ENCODE measurements at regions not wholly inside any gene's neighbourhood (a gene's known extent, or its start where the extent isn't known, plus 50 kb on each side); places are given as distances from the start of the nearest gene placed in this dataset.

DNA sequence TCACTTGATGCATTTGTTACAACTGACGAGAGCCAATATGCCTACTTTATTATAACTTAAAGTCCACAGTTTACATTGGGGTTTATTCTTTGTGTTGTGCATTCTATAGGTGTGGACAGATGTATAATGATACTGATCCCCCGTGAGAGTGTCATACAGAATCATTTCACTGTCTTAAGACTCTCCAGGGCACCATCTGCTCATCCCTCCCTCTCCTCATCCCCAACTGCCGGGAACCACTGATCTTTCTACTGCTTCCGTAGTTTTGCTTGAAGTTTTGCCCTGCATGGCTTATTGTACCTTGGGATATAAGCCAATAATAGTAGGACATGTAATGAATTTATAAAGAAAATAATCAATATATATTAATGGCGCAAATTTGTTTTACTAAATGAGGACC is 137.8 kb upstream of the MSX1 start:
- TF ChIP-seq, protein P1, sequence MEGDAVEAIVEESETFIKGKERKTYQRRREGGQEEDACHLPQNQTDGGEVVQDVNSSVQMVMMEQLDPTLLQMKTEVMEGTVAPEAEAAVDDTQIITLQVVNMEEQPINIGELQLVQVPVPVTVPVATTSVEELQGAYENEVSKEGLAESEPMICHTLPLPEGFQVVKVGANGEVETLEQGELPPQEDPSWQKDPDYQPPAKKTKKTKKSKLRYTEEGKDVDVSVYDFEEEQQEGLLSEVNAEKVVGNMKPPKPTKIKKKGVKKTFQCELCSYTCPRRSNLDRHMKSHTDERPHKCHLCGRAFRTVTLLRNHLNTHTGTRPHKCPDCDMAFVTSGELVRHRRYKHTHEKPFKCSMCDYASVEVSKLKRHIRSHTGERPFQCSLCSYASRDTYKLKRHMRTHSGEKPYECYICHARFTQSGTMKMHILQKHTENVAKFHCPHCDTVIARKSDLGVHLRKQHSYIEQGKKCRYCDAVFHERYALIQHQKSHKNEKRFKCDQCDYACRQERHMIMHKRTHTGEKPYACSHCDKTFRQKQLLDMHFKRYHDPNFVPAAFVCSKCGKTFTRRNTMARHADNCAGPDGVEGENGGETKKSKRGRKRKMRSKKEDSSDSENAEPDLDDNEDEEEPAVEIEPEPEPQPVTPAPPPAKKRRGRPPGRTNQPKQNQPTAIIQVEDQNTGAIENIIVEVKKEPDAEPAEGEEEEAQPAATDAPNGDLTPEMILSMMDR (IDR thresholded peaks at IDR 0.05; ENCODE audit: insufficient read depth, low read depth, low read length, missing control alignments): no peak
- no peak overlapping the region for H3K4me3 ChIP-seq (ENCODE audit: low read length)
- DNase-seq (ENCODE audit: low read depth): no peak

DNA sequence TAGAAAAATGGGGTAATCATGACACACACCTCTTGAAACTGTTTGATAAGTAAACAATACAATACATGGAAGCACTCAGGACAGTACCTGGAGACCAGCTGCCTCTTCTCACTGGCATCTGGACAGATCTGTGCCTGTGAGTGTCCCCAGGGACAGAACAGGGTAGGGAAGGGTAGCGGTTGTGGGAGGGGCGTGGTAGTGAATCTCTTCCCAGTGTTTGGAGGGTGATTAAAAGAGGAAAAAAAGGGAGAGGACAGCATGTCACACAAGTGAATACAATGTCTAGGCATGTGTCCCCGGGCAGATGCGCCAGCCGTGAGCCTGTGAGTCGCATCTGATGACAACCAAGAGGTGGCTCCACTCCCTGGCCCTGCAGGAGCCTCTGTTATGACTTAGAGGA is 138.8 kb upstream of the MSX1 start:
- TF ChIP-seq, protein P1 (IDR thresholded peaks at IDR 0.05; ENCODE audit: insufficient read depth, low read depth, low read length, missing control alignments): no peak
- H3K4me3 ChIP-seq (ENCODE audit: low read length): no peak overlapping the region

DNA sequence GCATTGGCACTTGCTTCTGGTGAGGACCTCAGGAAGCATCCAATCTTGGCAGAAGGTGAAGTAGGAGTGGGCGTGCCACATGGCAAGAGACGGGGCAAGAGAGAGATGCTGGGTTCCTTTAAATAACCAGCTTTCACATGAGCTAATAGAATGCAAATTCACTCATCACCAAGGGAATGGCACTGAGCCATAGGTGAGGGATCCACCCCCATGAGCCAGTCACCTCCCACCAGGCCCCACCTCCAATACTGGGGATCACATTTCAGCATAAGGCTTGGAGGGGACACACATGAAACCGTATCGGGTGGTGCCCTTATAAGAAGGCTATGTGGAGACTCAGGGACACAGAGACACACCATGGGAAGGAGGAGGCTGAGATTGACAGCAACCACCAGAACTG is 140.0 kb upstream of the MSX1 start:
- DNase-seq (ENCODE audit: low read depth): no peak
- TF ChIP-seq, protein P1 (IDR thresholded peaks at IDR 0.05; ENCODE audit: insufficient read depth, low read depth, low read length, missing control alignments): no peak
- H3K4me3 ChIP-seq (ENCODE audit: low read length): no peak overlapping the region

More for the DNA sequence above, 138.8 kb upstream of the MSX1 start:
- DNase-seq (ENCODE audit: low read depth): no peak

DNA sequence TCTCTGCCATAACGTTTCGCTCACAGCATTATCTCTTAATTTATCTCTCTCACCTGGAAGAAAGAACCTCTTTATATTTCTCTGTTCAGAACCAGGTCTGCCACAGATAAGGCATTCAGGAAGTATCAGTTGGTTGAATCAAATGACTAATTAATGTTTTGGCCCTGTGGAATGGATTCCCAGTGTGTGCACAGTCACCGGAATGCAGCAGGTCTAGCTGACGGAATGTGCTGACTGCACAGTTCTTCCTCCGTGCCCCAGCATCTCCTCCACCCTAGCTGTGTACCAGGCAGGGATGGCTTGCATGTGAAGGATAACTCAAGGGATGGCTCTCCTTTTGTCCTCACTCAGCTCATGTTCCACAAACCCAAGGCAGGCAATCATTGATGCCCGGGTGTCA is 141.8 kb upstream of the MSX1 start:
- TF ChIP-seq, protein P1 (IDR thresholded peaks at IDR 0.05; ENCODE audit: insufficient read depth, low read depth, low read length, missing control alignments): no peak
- DNase-seq (ENCODE audit: low read depth): peak; percentile 43
- H3K4me3 ChIP-seq (ENCODE audit: low read length): no peak overlapping the region

DNA sequence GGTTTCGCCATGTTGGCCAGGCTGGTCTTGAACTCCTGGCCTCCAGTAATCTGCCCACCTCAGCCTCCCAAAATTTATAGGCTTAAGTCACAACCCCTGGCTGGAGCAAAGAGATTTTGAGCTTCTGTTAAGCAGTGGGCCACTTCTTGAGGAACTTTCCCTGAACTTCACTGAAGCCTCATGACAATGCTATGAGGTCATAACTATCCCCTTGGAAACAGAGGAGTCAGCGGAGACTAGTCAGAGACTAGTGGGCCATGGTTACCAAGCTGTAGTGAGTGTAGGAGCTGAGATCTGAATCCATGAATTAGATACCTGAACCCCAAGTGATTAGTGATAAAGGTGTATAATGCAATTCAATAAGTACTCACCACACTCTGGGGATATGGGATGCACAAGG is 145.1 kb upstream of the MSX1 start:
- H3K4me3 ChIP-seq (ENCODE audit: low read length): no peak overlapping the region
- no peak for DNase-seq (ENCODE audit: low read depth)
- TF ChIP-seq, protein P1 (IDR thresholded peaks at IDR 0.05; ENCODE audit: insufficient read depth, low read depth, low read length, missing control alignments): no peak

DNA sequence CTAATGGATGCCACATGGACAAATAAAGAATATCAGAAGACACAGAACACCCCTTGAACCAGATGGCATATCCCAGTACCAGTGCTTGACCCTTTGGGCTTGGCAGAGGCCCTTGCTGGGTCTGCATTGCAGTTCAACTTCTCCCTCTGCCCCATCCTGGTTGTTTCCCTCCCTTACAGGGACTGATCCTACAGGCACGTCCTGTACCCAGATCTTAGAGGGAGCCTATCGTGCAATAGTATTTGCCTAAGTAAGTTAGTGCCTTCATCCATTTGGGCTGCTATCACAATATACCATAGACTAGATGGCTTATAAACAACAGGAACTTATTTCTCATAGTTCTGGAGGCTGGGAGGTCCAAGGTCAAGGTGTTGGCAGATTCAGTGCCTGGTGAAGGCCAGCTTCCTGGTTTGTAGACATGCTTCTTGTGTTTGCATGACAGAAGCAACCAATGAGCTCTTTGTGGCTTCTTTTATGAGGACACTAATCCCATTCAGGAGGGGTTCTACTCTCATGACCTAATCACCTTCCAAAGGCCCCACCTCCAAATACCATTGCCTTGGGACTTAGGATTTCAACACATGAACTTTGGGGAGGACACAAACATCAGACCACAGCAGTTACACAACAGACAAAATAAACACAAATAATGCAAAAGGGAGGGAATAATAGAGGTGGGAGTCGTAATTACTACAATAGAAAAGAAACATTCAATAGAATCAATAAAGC is 146.5 kb upstream of the MSX1 start:
- DNase-seq (ENCODE audit: low read depth): no peak
- no peak overlapping the region for H3K4me3 ChIP-seq (ENCODE audit: low read length)

More for the DNA sequence above, 146.5 kb upstream of the MSX1 start:
- TF ChIP-seq, protein P1 (IDR thresholded peaks at IDR 0.05; ENCODE audit: insufficient read depth, low read depth, low read length, missing control alignments): no peak
